SKM-1 treated with dmso at 0.1 percent for 144 hours (cell line): ENCODE measurements at regions not wholly inside any gene's neighbourhood (a gene's known extent, or its start where the extent isn't known, plus 50 kb on each side); places are given as distances from the start of the nearest gene placed in this dataset.
"Not testable (repeated sequence)": the region's sequence is repeated elsewhere in the genome, so short reads cannot be mapped to it uniquely, and the experiment has no call there.

Experiments
- DNase-seq: peaks from one replicate; lab custom pipeline; 2025; ENCODE audit not compliant: unreplicated experiment; lab: John Stamatoyannopoulos, UW

DNA sequence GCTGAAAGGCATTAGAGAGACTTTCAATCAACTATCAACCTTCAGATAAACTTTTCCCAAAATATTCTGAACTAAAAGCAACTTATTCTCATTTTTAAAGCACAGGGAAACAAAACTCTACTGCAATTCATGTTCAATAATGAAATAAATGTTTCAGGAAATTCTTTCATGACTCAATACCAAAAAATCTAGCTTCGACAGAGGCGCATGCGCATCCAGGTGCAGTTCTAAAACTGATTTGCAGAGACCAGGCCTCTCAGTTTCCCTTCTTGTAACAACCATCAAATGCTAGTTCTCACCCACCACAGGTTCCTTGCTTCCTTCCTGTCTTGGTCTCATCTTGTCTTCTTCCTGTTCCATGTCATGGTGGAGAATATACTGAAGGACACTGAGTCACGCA lies 55.3 kb upstream of the NRBF2 start:
- no peak for DNase-seq

DNA sequence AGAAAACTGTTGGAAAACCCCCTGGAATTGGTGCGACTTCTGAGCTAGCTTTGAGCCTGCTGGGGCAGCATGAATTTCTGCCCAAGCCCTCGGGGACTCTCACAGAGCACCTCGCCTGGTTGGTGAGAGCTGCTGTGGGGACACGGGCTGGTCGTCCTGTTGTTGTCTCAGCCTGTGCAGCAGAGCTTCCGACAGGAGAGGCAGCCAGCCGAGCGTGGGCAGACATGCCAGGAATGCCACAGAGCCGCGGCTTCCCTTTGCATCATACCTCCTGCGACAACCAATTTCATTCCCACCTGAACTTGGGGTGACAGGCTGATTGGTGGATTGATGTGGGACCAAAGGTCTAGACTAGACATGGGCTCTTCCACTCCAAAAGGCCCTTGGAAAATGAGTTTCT lies 60.2 kb upstream of the NRBF2 start:
- DNase-seq: no peak

DNA sequence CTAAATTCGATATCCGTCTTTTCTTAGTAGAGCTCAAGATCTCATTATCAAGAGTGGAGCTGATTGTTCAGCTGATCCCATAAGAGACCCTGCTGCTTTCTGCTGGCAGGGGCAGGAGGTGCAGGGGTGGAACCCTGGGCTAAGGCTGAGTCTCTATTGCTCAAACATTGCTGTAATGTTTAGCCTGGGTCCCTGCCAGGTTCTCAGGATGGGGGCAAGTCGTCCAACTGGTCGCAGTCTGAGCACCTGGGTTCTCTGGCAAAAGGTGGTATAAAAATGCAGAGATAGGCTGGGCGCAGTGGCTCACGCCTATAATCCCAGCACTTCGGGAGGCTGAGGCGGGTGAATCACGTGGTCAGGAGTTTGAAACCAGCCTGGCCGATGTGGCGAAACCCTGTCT lies 62.0 kb upstream of the NRBF2 start:
- DNase-seq: no peak

DNA sequence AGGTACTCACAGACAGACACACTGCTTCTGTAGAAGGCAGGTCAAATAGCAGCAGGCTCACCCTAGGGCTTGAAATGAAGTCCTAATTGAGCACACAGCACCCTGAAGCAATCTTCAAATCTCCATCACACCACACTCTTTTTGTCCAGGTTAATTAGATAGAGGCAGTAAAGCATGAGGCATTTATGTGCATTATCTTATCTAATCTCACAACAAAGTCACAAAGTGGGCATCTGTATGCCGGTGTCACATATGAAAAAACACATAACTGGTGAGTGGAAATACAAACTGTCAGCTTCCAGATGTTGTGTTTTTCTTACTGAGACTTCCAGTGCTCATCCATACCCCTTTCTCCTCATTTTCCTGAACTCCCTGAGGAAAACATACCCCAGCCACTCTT lies 63.8 kb upstream of the NRBF2 start:
- DNase-seq: no peak

DNA sequence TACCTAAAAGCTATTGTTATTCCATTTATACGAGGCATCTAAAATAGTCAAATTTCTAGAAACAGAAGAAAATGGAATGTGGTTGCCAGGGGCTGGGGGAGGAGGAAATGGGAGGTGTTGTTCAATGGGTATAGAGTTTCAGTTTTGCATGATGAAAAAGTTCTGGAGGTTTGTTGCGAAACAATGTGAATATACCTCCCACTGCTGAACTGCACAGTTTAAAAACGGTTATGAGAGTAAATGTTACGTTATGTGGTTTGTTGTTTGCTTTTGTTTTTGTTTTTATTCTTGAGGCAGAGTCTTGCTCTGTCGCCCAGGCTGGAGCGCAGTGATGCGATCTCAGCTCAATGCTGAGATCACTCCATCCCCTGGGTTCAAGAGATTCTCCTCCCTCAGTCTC lies 64.9 kb upstream of the NRBF2 start:
- DNase-seq: peak; percentile 51

DNA sequence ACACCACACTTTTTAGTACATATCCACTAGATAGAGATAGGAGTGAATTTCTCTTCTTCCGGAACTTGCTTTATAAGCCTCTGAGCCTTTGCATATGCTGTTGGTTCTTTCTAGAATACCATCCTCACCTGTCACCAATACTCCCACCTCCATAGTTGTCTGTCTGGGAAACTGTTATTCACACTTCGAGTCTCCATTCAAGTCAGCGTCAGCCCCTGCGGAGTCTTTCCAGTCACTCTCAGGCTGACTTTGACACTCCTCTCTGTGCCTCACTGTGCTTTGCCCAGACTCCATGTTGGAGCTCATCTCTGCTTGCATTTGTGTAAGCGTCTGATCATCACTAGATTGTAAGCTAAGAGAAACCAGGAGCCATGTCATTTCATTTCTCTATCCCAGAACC lies 66.5 kb upstream of the NRBF2 start:
- no peak for DNase-seq

DNA sequence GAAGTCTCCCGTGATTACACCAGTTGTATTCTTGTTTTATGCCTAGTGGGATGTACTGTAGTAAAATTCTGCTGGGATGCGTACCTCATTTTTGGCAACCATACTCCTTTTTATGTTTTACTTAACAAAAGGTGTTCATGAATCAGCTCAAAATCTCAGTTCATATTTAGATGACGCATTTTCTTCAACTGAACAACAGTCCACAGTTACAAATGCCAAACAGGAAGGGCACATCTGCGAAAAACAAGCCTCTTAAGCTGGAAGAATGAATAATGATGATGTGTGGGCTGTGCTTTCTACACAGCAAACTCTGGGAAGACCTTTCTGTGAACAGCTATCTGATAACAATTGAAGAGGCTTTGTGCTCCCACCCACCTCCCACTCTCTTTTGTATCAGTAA lies 68.4 kb upstream of the NRBF2 start:
- no peak for DNase-seq

DNA sequence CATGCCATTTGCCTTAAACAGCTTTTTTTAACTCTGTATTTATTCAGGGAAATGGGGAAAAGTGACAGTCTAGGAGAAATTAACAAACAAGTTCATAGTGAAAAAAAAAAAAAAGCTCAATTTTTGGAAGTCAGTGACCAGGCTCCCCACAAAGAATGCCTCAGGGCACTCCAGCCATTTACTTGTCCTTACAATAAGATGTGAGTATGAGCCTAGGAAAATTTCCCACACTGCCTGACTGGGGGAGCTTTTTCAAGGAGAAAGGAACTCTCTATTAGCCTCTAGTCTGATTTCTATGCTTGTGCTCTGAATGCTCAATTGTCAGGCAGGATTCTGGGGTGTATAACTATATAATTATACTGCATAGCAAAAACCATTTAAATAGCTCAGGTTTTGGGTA lies 74.9 kb upstream of the NRBF2 start:
- DNase-seq: no peak

DNA sequence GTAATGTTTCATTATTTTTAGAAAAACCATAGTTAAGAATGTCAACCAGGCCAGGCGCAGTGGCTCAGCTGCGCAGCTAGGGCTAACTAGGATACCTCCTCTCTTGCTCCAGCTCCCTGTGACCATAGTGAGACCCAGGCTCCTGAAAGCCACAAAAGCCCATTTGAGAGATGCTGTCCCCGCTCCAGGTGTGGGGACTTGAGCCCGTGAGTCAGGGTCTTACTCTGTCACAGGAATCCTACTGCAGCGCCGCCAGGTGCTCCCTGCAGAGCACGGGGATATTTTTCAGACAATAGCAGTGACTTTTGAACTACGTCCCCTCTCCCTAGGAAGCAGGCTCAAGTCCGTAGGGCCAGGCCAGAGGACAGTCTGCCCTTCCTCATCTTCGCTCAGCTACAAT lies 75.6 kb upstream of the NRBF2 start:
- no peak for DNase-seq

DNA sequence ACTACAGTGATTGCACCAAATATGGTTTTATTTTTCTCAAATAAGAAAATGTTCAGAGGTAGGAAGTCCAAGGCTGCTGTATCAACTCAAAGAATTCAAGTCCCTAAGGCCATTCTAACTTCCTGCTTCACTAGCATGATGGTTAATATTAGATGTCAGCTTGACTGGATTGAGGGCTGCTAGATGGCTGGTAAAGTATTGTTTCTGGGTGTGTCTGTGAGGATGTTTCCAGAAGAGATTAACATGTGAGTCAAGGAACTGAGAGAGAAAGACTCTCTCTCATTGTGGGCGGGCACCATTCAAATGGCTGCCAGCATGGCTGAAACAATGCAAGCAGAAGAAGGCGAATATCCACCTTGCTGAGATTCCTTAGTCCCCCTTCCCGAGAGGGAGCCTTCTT lies 77.4 kb upstream of the NRBF2 start:
- DNase-seq: no peak

DNA sequence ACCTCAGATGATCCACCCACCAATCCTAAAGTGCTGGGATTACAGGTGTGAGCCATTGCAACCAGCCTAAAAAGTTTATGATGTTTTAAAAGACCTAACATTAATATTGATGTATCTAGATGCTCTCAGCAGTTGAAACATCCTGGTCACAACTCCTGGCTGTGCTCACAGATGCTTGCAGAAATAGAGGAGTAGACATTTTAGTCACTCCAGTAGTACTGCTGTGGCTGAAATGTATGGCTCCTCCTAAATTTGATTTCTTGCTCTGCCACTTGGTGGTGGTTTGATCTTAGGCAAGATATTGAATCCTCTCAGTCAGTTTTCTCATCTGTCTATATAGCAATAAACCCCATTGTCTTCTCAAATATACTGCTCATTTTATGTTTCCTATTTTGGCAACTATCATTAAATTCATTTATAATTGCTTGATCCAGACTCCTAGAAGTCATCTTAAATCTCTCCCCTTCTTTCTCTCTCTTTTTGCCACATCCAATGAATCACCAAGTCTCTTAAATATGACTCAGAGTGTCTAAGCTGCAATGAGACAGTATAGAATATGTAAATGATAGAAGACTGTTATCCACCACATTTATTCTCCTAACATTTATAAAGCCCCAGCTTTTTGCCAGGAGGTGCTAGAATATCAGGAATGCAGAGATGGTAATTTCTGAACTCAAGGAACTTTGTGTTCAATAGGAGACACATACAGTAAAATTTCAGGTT lies 78.1 kb upstream of the NRBF2 start:
- DNase-seq: no peak

DNA sequence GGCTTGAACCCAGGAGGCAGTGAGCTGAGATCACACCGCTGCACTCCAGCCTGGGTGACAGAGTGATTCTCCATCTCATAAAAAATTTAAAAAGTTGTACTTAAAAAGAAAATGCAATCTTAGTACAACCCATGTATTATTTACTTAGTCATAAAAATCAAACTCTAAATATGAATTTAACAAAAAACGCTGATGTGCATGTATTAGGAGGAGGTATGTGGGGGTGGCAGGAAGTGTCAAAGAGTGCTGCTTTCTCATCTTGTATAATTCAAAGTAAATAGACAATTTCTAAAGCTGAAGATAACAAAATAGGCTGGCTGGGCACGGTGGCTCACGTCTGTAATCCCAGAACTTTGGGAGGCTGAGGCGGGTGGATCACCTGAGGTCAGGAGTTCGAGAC lies 81.0 kb upstream of the NRBF2 start:
- no peak for DNase-seq

DNA sequence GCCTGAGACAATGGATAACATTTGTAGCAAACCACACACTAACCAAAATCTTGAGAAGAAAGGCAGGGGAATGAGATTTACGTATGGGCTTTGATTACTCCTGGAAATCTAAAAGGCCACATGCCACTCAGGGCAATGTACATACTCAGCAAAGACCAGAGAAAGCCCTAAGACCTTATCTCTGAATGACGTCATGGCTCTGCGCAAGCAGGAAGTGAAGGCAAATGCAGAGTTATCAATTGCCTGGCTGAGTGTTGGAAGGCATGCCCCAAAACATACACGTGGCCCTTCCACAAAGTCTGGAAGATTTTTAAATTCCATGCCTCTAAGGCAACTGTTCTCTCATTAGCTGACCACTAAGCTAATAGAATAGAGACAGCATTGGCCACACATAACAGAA lies 90.9 kb upstream of the NRBF2 start:
- no peak for DNase-seq

DNA sequence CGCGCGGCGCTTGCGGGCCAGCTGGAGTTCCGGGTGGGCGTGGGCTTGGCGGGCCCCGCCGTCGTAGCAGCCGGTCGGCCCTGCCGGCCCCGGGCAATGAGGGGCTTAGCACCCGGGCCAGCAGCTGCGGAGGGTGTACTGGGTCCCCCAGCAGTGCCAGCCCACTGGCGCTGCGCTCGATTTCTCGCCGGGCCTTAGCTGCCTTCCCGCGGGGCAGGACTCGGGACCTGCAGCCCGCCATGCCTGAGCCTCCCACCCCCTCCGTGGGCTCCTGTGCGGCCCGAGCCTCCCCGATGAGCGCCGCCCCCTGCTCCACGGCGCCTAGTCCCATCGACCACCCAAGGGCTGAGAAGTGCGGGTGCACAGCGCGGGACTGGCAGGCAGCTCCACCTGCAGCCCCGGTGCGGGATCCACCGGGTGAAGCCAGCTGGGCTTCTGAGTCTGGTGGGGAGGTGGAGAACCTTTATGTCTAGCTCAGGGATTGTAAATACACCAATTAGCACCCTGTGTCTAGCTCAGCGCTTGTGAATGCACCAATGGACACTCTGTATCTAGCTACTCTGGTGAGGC lies 99.4 kb upstream of the NRBF2 start:
- not testable (repeated sequence) for DNase-seq

DNA sequence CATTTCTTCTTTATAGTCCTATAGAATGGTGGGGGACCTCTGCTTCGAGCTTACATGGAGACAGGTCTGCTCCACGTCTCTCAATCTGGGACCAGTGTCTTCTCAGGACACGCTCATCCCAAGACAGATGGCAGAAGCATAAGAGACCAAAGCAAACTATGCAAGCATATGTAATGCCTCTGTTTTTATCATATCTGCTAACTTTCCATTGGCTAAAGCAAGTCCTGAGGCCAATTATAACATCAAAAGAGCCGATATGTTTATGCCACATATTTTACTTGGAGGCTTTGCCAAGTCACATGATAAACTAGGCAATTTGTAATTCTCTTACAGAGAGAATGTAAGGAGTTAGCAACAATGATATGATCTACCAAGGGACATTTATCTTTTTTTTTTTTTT lies 102.6 kb upstream of the NRBF2 start:
- DNase-seq: no peak

DNA sequence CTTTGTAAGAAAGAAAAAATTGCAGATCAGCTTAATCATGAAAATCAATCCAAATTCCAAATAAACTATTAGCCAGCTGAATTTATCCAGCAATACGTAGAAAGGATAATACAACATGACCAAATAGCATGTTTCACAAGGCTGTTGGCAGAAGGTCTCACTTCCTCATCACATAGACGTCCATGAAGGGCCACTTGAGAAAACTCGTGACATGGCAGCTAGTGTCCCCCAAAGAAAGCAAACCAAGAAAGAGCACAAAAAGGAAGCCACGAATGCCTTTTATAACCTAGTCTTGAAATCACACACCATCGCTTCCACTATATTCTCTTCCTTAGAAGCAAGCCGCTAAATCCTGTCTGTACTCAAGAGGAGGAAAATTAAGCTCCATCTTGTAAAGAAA lies 105.6 kb upstream of the NRBF2 start:
- DNase-seq: no peak

DNA sequence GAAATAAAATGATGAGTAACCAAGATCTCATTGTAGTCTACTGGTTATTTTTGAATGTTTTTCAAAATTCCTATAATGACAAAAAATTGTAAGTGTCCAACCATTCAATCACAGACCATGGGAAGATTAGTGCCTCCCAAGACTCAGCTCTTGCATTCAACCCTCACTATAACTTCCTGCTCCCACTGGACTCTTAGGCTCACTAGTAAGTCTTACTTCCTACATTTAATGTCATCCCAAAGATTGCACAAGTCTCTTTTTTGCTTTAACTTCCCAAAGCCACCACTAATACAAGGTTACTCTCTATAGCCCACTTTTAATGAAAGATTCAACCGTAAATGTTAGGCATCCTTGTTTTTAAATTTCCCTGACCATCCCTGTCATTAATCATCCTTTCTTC lies 111.9 kb upstream of the NRBF2 start:
- DNase-seq: no peak

DNA sequence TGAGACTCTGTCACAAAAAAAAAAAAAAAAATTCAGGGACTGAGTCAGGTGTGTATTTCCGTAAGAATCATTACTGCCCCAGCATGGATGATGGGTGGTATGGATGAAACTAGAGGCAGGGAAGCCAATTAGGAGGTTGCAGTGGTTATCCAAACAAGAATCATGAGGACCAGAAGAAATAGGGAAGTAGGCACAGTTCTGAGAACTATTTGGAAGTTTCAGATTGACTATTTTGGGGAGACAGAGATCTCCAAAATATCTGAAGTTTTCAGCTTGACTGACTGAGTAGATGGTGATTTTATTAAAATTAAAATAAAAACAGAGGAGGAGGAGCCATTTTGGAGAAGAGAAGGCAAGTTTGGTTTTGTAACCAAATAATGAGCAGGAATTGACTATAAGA lies 119.4 kb upstream of the NRBF2 start:
- peak; percentile 10 for DNase-seq

DNA sequence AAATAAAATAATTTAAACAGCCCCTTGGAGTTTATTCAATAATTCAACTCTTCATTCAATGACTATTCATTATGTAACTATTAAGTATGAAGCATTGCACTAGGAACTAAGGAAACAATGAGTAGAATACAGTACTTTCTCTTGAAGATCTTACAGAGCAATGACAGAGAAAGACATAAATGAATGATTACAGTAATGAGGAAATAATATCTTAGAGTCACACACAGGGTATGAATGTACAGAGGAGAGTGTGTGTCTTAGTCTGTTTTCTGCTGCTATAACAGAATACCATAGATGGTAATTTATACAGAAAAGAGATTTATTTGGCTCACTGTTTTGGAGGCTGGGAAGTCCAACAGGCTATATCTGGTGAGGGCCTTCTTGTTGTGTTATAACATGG lies 120.5 kb upstream of the NRBF2 start:
- DNase-seq: no peak

DNA sequence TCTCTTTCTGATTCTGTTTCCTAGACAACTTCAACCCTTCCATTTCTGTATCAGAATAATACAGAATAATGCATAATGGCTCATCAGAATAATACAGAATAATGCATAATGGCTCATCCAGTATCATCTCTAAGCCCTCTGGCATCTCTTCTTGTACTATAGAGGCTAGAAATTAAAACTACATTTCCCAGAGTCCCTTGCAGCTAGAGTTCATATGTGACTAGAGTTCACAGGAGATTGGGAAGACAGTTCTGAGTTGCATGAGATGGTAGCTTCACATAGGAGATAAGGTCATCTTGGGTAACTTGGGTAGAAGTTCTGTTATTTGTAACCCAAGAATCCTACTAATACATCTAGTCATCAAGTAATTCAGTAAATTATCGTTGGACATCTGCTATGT lies 122.9 kb upstream of the NRBF2 start:
- DNase-seq: no peak

DNA sequence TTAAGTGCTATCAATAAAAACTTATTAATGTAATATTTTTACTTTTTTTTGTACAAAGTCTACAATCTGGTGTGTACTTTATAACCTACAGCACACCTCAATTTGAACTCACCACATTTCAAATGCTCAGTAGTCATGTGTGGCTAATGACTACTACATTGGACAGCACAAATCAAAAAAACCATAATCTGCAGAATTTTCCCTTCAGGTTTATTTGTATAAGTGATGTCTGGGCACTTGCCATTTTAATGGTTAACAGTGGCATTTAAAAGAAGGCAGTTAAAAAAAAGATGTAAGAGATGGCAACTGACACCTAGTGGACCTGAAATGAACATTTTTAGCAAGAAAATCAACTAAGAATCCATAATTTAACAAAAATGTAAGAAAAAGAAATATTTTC lies 124.6 kb upstream of the NRBF2 start:
- DNase-seq: no peak

DNA sequence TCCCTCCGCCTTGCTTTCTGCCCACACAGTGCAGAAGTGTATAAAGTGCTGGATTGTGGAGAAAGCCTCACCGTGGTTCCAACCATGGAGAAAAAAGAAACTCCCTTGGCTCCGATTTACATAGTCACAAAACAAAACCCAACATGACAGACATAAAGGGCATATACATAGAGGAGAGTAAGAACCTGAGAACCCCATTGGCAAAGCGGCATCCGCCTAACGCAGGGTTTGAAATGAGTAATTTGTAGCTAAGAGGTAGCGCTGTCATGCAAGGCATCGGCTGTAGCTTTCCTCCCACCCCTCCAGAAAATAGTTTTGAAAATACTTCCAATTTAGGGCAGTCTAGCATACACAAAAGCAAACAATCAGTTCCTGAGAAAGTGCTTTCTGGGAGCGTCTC lies 126.0 kb upstream of the NRBF2 start:
- DNase-seq: no peak

DNA sequence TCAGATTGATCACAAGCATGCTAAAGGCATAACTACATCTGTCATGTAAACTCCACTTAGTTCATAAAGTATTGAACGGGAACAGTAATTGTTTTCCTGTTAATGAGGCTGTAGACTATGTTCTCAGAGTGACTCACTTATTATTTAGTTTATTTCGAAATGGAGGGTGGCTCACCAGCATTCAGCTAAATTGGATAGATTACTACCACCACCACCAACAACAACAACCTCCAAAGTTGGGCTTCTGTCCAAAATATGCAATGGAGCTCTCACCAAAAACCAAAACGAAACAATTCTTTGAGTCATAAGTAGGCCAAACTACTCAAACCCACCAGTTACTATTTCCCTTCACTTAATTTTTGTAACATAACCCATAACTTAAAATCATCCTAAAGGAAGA lies 127.9 kb upstream of the NRBF2 start:
- no peak for DNase-seq
